Left lung (tissue), 4 donors: ENCODE measurements at regions not wholly inside any gene's neighbourhood (a gene's known extent, or its start where the extent isn't known, plus 50 kb on each side); places are given as distances from the start of the nearest gene placed in this dataset.
A peak's percentile ranks its signal among the peaks of the same experiment; 100 is the strongest.

Experiments
- ATAC-seq: fragments of 200-7000 bp; cut with Tn5 transposase; one replicate; pipeline ENCODE4 v1.9.1; 2020; ENCODE audit warnings: moderate library complexity
- DNase-seq, 4 donors: peaks; one replicate each; pipeline ENCODE4 v3.0.0-alpha.2; 2013 to 2020
- H3K27ac ChIP-seq, 2 donors: fragments of 200-600 bp; sonication (generic) in 1 of 2; one replicate each; pipeline versions ENCODE4 v1.5.0 to v1.8.0; 2020 to 2021
- H3K27me3 ChIP-seq, 2 donors: fragments of 200-600 bp; sonication (generic) in 1 of 2; one replicate each; pipeline versions ENCODE4 v1.5.0 to v1.8.0; 2020 to 2021
- H3K36me3 ChIP-seq, 2 donors: fragments of 200-600 bp; sonication (generic) in 1 of 2; one replicate each; pipeline versions ENCODE4 v1.5.0 to v1.8.0; 2020 to 2021
- H3K4me1 ChIP-seq, 2 donors: fragments of 200-600 bp; one replicate each; pipeline ENCODE4 v1.8.0; 2021
- H3K4me3 ChIP-seq, 2 donors: fragments of 200-600 bp; sonication (generic) in 1 of 2; one replicate each; pipeline versions ENCODE4 v1.5.0 to v1.8.0; 2020 to 2021; ENCODE audit warnings: mild to moderate bottlenecking in 1 of 2
- H3K9me3 ChIP-seq, 2 donors: fragments of 200-600 bp; sonication (generic) in 1 of 2; one replicate each; pipeline versions ENCODE4 v1.5.0 to v1.8.0; 2020 to 2021
- CTCF ChIP-seq, 2 donors: fragments of 200-600 bp; sonication (generic) in 1 of 2; IDR thresholded peaks; one replicate each; pipeline versions ENCODE4 v1.5.0 to v1.8.0; 2021; ENCODE audit warnings: antibody characterized with exemption in 2 of 2
- intact Hi-C, 2 donors: fragments of 100-400 bp; cut with DNase I; formaldehyde crosslinking; loops; one replicate each; pipeline versions ENCODE4 v1.11.2 to v1.14.2; 2022
- donor health status: DM: no; HTN: yes; CAD: no.
- donor health status: DM: no; HTN: no; CAD: no.

GRCh38 chr18:41357708-41358107 lies 597.3 kb upstream of the PIK3C3 start:
- intact Hi-C loops: no loop called here

GRCh38 chr18:41353777-41354528 lies 601.1 kb upstream of the PIK3C3 start:
- Histone ChIP-seq H3K9me3 (peaks cover 0 to 14% of the 10 kb centered on the region in 2 donors), H3K36me3 (no peaks in the 10 kb centered on the region), H3K4me3 (no peak overlapping the region), H3K27me3 (no peaks in the 10 kb centered on the region), H3K4me1 (no peaks in the 10 kb centered on the region), H3K27ac (no peak overlapping the region)
- intact Hi-C loops: no loop called here
- ATAC-seq (no peak), DNase-seq (no peak)
- TF ChIP-seq CTCF (IDR thresholded peaks at IDR 0.05): no peak

More at GRCh38 chr18:41357708-41358107, 597.3 kb upstream of the PIK3C3 start:
- Histone ChIP-seq H3K27me3 (no peaks in the 10 kb centered on the region), H3K27ac (no peak overlapping the region), H3K36me3 (no peaks in the 10 kb centered on the region), H3K9me3 (peaks cover 0 to 14% of the 10 kb centered on the region in 2 donors), H3K4me1 (no peaks in the 10 kb centered on the region), H3K4me3 (no peak overlapping the region)
- no peak for TF ChIP-seq CTCF (IDR thresholded peaks at IDR 0.05)
- no peak for DNase-seq
- no peak for ATAC-seq

- Histone ChIP-seq H3K9me3 (no peaks in the 10 kb centered on the region), H3K27me3 (no peaks in the 10 kb centered on the region), H3K27ac (no peak overlapping the region), H3K4me1 (no peaks in the 10 kb centered on the region), H3K4me3 (no peak overlapping the region), H3K36me3 (no peaks in the 10 kb centered on the region)
- DNase-seq: no peak
- ATAC-seq: no peak
- TF ChIP-seq CTCF (IDR thresholded peaks at IDR 0.05): no peak
- intact Hi-C loops: no loop called here
Measured at GRCh38 chr18:41351430-41351829, 603.6 kb upstream of the PIK3C3 start.

GRCh38 chr18:41347057-41347456 lies 608.0 kb upstream of the PIK3C3 start:
- H3K27me3 ChIP-seq: no peaks in the 10 kb centered on the region
- H3K4me3 ChIP-seq: no peak overlapping the region
- DNase-seq (no peak), ATAC-seq (no peak)
- intact Hi-C loops: no loop called here
- H3K36me3 ChIP-seq: no peaks in the 10 kb centered on the region
- no peak overlapping the region for H3K27ac ChIP-seq
- no peaks in the 10 kb centered on the region for H3K4me1 ChIP-seq
- TF ChIP-seq CTCF (IDR thresholded peaks at IDR 0.05): no peak
- H3K9me3 ChIP-seq: no peaks in the 10 kb centered on the region

- Histone ChIP-seq H3K27me3 (no peaks in the 10 kb centered on the region), H3K9me3 (no peaks in the 10 kb centered on the region), H3K4me1 (no peaks in the 10 kb centered on the region), H3K27ac (no peak overlapping the region), H3K4me3 (no peak overlapping the region), H3K36me3 (no peaks in the 10 kb centered on the region)
- peak in 2 of 4 donors; percentile 13 to 20 for DNase-seq
- TF ChIP-seq CTCF (IDR thresholded peaks at IDR 0.05): no peak
- no peak for ATAC-seq
- intact Hi-C loops: no loop called here
Measured at GRCh38 chr18:41343808-41344207, 611.2 kb upstream of the PIK3C3 start.
